Left kidney (tissue), 1 donor: ENCODE measurements at regions not wholly inside any gene's neighbourhood (a gene's known extent, or its start where the extent isn't known, plus 50 kb on each side); places are given as distances from the start of the nearest gene placed in this dataset.
"Not testable (repeated sequence)": the region's sequence is repeated elsewhere in the genome, so short reads cannot be mapped to it uniquely, and the experiment has no call there.

Experiments used
- DNase-seq: peaks from one replicate; pipeline ENCODE4 v3.0.0-alpha.2; 2013

DNA sequence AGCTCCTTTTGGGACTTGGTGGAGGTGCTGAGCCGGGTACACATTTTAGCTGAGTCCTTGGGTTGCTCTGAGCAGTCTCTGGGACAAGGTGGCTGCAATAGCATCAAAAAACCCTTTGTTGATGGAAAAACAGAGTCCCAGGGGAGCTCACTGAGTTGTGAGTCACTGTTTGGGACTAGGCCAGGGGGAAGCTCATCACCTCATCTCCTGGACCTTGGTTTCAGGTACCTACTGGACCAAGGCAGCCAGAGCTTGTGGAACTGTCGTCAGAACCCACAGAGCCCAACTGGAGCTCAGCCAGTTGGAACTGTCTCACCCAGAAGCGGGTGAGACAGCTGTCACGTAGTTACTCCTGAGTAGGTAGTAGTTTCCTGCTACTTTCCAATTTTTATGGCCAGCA is 146.7 kb downstream of the HLX start:
- DNase-seq = no peak

DNA sequence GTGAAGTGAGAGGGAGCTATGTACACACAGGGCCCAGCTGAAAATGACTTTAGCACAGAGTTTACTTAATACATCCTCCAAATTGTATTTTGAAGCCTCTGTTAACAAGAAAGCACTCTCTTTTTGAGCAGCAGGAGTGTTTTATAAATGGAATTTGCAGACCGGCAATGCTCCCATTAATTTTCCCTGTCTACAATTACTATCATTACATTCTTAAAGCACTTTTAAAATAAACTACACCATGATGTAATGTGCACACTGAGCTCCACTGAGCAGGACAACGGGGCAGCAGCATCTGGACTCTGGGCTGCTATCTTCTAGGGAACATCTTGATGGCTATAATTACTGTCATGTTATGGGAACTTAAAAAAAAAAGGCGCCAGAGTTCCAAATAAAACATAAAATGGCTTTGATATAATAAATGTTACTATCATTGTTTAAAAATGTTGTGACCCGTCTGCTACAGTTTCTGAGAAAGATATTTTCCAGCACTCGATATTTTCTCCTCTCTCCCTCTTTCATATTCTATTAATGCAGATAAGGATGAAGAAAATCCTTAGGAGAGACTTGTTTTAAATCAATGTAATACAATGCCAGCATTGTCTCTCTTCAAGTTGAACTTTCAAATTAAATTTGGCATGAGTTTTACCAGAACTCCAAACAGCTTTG is 150.9 kb downstream of the HLX start:
- DNase-seq = no peak

DNA sequence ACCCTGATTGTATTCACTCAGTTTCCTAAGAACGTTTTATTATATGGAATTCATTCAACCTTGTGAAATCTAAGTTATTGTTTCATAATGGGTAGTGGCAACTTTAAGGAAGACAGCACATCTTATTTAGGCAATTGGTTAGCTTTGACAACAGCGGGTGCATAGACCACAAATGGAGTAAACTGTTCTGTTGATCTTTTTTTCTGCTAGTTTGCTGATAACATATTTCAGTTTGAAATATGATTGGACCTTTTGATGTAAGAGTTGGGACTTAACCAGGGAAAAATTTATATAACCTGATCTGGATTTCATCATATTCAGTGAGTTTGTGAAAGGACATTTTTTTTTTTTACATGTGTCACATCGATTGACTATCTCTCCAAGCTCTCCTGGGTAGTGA is 151.7 kb downstream of the HLX start:
- no peak for DNase-seq

DNA sequence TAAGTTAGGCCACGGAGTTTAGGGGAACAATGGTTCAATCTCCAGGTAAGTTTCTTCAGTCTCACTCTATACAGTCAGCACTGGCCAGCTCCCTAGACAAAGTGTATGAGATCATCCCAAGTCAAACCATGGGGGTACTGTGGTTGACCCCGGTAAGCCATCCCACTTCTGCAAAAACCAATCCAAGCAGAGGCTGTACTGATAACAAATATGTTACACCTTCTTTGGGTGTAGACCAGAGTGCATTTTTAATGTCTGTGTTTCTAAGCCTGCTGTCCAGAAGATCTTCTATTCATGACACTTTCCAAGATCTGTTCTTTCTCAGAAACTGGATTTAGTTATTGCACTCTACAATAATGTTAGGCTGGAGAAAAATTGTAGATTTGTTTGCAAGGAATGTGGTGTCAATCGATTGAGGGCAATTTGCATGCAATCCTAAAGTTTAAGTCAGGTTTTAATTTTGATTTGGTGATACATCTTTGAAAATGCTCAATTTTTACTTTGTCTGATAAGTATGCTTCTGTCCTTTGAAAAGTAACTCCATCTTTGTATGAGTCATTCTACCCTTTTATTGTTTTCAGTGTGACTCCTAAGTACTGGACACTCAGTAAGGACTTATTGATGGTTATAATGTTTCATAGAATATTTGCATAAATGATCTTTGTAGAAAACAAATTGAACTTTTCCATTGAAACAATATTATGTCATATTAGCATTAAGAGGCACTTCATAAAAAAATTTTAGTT is 152.4 kb downstream of the HLX start:
- DNase-seq = no peak

DNA sequence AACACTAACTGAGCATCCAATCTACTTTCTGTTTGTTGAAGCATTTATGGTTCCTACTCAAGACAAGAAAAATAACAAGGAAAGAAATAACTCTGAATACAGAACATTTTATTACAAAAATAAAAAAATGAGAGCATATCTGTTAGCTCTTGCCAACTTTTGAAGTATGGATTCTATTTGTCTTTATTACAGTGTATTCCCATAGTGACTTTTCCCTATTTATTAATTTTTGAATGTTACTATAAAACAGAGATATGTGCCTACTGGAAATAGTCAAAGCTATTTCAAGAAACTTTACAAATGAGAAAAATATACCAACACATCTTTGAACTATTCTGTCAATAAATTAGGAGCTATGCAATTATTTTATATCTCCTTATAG is 153.0 kb downstream of the HLX start:
- DNase-seq = no peak

DNA sequence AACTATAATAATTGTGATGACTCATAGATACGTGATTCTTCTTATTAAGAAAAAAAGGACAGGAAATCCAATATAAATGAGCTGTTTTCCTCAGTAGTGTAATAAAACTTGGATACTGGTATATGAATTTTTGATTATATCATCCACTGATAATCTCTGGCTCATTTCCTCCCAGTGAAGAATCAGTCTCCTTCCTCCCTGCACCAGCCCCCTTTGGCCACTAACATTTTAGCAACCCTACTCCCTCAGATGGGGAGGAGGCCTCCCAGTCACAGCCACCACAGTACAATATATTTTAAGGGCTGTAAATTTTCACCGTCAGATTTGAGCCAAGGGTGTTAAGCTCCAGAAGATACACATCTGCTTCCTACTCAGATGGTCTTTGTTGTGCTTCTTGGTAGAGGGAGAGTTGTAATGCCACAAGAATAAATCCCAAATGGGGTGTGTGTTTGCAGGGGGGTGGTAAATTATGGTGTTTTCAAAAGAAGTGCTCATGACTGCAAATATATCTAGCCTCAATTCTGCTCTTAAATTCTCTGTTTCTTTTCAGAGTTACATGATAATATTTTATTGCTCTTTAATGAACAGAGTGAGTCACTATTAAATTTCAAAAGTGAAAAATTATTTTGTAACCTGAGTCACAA is 153.5 kb downstream of the HLX start:
- no peak for DNase-seq

DNA sequence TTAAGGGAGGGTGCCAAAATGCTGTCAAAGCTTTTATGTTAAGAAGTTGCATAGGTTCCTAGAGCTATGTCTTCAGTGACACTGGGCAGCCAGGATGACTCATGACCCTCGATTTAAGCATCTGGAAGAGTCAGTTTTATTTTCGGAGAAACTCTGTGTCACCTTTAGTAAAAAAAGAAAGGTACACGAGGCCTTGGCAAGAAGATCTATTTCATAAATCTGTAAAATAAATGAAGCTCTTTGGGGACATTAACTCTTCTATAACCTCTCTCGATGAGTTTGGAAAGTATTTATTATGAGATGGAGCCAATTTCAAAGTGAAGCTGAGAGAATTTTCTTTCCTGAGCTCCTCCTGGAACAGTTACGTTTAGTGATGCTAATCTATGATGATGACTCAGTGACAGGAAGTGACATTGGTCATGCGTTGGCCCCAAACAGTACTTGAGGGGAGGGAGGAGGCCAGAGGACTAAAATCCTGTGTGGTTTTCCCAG is 156.5 kb downstream of the HLX start:
- no peak for DNase-seq

DNA sequence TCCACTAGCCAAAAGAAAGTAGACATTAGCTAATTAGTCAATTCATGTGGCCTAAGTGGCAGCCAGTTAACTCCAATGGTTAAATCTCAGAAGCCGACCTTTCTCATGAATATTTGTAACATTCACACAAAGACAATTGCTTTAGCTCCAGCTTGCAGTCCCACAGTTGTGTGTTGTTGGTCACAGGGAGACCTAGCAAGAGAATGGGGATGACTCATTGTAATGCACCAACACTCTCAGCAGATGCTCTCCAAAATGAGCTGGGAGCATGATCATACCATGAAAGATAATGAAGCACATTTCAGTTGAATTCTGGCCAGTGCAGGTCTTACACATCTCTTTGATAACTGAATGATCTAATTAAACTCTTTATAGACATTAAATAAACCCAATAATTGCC is 160.4 kb downstream of the HLX start:
- DNase-seq = no peak

DNA sequence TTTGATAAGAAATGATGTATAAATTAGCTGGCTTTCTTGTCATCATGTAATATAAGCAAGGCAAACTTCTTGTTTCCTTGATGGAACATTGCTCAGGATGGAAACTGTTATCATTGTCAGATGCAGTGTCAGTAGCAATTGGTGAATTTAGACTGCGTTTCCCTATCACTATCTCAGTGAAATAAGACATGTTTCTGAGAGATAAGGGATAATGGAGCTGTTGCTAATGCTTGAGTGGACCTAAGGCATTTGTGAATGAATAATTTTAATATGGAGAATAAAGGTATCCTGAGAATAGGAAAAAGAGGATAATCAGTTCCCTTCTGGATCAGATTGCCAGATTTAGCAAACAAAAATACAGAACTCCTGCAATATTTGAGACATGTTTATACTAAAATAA is 160.9 kb downstream of the HLX start:
- DNase-seq = no peak

DNA sequence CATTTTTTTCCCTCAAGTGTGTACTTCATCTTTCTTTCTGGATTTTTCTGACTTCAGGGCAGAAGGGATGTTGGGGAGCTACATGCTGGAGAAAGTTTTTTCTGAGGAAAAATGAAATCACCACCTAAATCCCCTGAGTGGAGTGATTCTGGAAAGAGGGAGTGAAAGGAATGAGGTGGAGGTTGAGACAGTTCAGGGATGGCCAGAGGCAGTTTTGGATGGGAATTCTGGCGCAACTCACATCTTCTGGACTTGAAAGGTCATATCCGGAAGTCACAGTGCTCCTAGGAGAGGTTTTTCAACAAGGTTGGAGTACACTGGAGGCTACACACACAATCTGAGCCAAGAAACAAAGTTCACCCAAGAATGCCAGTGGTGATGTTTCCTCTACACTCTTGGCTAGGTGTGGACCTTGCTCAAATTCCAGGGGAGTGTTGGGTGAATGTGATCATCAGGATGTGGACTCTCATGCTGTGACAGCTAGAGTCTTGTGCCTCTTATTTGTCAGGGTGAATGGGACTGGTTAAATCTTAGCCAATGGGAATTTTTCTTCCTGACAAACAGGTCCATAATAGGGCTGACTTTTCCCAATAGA is 161.5 kb downstream of the HLX start:
- no peak for DNase-seq

DNA sequence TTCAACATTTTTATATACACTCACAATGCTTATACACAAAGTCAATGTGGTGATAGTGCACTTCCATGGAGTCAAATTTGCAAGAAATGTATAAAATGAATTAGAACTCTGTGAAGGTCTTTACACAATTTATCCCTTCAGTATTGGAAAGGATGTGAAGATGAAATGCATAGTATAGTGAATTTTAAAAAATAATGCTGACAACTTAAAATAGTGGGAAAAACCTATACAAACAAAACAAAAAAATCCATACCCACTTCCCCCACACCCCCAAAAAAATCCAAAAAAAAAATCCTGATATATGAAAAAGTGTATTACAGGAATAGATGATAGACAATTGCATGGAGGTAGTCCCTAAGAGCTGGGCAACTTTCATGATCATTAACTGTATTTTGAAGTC is 165.3 kb downstream of the HLX start:
- no peak for DNase-seq

DNA sequence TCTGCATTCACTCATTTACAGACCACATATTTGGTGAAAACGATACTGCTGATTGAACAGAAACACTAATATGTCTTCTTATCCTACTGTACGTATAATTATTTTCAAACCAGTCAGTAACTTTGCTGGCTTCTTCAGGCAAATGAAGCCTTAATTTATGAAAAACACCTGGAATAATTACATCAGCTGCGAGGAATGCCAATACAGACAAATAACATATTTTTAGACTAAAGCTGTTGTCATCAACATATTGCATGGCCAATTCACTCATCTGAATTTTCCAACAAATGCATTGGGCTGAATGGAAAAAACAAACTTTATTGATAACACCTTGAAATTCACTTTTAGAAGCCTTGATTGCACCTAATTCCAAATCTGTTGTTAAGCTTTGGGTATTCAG is 165.9 kb downstream of the HLX start:
- DNase-seq = no peak

DNA sequence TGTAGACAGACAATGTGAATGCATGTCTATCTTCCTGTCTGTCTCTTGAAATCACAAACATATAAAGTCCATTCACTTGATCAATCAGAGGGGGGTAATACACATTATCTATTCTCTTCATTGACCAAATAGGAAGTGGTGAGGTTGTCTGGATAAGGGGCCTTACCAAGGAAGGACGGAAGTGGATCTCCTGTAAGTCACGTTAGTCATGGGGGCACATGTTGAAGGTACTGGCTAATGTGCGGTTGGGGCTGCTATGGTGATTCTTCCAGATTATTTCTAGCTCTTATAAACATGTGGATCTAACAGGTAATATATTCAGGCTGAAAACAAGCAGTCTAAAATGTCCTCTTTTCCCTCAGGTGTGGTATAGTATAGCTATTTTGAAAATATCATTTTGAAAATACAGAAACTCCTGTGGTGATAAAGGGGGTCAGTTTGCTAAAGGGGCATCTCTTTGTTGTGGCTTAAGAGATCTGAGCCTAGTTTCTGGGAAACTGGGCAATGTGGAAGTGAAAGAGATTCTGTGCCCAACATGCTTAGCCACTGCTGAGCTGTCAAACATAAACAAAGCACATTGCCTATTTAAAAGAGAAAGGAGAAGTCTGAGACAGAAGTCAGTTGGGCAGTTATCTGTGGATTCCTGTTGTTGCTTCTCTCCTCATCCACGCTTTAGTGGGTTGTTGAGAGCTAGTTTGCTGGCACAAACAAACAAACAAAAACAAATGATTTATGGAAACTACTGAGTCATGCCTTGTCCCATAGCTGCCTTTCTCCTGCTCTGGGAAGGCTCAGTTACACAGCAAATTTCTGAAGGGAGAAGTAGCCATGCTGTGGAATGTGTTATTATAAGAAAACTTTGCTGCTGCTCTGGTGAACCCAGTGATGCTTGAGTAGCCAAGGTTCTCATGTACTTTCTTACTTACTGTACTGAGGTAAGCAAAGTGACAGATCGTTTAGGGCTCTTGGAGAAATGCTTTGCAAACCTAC is 166.9 kb downstream of the HLX start:
- DNase-seq = no peak

DNA sequence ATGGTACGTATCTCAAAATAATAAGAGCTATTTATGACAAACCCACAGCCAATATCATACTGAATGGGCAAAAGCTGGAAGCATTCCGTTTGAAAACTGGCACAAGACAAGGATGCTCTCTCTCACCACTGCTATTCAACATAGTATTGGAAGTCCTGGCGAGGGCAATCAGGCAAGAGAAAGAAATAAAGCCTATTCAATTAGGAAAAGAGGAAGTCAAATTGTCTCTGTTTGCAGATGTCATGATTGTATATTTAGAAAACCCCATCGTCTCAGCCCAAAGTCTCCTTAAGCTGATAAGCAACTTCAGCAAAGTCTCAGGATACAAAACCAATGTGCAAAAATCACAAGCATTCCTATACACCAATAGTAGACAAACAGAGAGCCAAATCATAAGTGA is 172.1 kb downstream of the HLX start:
- not testable (repeated sequence) for DNase-seq

DNA sequence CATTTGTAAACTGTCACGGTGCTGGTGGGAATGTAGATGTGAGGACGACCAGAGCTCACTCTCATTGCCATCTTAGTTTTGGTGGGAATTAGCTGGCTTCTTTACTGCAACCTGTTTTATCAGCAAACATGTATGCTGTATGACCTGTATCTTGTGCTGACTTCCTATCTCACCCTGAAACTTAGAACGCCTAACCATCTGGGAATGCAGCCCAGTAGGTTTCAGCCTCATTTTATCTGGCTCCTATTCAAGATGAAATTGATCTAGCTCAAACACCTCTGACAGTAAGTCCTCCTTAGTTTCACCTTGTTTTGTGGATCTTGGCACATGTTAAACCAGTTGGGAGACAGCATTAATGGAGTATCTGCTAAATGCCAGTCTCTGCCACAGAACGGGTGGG is 174.6 kb downstream of the HLX start:
- no peak for DNase-seq

DNA sequence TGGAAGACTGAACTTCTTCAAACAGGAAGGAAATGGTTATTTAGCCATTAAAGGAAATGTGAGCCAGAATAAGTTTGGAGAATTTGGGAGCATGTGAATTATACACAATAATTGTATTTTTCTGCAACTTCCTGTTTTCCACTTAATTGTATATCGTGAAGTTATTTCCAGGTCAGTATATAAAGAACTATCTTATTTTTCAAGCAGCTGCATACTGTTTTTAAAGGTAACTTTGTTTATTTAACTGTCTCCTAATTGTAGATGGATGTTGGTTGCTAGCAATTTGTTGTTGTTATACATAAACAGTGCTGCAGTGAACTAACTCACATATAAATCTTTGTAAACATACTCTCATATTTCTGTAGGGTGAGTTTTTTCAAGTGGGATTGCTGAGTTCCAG is 180.3 kb downstream of the HLX start:
- DNase-seq = no peak

DNA sequence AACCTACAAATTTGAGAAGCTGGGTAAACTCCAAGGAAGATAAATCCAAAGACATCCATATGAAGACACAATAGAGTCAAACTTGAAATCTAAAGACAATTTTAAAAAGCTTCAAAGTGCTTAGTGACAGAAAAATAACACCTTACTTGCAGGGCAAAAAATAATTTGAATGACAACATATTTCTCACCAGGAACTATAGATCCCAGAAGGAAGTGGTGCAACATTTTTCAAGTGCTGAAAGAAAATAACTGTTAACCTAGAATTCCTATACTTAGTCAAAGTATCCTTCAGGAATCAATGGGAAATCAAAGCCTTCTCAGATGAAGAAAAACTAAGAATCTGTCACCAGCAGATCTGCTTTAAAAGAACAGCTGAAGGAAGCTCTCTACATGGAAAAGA is 184.4 kb downstream of the HLX start:
- no peak for DNase-seq

DNA sequence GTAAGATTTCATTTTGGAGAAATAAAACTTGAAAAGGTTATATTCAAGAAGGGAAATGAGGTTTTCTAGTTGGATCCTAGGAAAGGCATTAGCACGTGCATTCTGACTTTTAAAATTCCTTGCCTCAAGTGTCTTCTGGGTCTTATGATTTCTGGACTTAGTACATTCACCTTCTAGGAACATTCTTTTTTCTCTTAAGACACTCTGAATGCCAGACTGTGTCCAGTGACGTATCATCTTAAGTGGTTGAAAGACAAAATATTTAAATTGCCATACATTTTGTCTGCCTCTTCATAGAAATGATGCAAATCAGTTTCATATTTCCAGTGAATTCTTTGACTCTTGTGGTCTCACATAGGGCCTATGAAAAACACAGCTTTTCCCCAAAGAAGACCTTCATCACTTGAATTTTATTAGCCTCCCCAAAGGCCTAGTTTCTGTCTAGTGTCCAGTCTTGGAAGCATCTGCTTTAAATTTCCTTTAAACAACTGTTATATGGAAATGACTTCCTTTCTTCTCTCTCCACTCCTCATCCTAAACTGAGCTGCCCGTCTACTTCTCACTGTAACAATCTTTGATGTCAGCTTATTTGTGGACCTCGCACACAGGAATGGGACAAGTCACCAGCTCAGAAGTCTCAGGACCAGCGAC is 187.2 kb downstream of the HLX start:
- DNase-seq = no peak

DNA sequence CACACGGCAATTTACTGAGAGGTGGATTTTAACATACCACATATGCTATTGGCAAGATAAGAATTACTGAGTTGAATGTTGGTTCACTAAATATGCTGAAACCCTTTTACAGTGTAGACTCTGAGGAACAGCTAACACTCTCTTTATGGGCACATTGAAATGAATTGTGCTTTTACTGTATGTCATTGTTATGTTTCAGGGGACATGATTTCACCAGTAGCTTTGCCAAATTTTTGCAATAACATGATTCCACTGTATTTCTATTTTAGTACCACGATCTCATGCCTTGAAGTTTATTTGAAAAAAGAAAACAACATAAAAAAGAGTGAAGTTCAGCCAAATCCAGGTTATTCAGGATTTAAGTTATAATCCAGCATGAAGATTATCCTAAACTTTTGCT is 188.5 kb downstream of the HLX start:
- DNase-seq = no peak

DNA sequence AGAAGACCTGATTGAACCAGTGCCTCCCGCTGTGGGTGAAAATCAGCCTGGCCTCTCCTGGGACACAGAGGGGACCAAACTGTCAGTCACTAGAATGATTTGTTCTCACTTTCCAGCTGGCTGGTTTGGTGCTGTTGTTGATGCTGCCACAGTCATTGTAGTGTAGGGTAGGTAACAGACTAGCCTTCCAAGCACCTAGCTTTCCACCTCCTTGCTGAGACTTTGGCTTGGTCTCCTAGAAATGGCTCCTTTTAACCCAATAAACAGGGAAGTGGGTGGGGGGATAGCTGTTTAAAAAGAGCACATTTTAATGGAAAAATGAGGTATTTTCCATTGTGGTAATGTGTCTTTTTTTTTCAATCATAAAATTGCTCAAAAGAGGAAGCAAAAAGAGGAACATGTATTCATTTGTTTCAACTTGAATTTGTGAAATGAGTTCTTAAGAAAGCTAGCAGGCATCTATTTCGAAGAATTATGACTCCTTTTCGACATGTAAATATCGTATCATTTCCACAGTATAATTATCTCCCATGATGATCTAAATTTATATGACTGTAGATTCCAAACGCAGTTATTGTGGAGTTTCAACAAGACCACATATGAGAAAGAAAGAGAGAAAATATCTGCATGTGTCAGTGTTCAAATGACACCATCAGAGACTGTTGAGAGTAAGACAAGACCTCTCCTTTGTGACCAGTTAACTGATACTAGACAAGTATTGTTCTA is 190.1 kb downstream of the HLX start:
- no peak for DNase-seq

DNA sequence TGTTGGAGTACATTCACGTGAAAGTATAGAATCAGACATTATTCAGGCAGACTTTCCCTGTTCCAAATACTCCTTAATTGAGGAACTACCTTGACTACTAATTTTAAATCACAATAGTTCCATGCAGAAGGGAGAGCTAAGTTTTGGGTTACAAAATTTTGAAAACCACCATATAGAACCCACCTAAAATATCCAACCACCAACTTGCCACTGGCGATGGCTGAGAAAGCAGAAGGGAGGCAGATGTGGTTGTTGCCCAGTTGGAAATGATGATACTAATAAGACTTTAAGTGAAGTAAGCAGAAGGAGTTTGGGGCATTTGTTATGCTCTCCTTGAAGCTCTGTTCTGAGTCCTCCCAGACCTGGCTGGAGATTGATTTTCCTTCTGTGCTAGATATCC is 190.7 kb downstream of the HLX start:
- no peak for DNase-seq
